ENCODE measurements at regions not wholly inside any gene's neighbourhood (a gene's known extent, or its start where the extent isn't known, plus 50 kb on each side); places are given as distances from the start of the nearest gene placed in this dataset.
"Not testable (repeated sequence)": the region's sequence is repeated elsewhere in the genome, so short reads cannot be mapped to it uniquely, and the experiment has no call there.

- no peak for DNase-seq
Observed at GRCh38 chr10:45198486-45199204, 116.8 kb downstream of the OR13A1 start.

- DNase-seq = no peak
Observed at GRCh38 chr10:45199205-45199740, 116.1 kb downstream of the OR13A1 start.

- no peak for DNase-seq
Observed at GRCh38 chr10:45201271-45201670, 114.1 kb downstream of the OR13A1 start.

- no peak for DNase-seq
Observed at GRCh38 chr10:45202242-45202641, 113.2 kb downstream of the OR13A1 start.

GRCh38 chr10:45204954-45205775, 110.2 kb downstream of the OR13A1 start:
- no peak for DNase-seq

- DNase-seq = no peak
Observed at GRCh38 chr10:45209888-45210287, 105.5 kb downstream of the OR13A1 start.

GRCh38 chr10:45211576-45211975, 103.8 kb downstream of the OR13A1 start:
- no peak for DNase-seq

- DNase-seq = no peak
Observed at GRCh38 chr10:45219416-45219815, 96.0 kb downstream of the OR13A1 start.

GRCh38 chr10:45220931-45221330, 94.5 kb downstream of the OR13A1 start:
- DNase-seq = no peak

- no peak for DNase-seq
Observed at GRCh38 chr10:45224219-45224841, 91.1 kb downstream of the OR13A1 start.

GRCh38 chr10:45227042-45227441, 88.4 kb downstream of the OR13A1 start:
- DNase-seq = no peak

- DNase-seq = no peak
Observed at GRCh38 chr10:45227456-45227855, 88.0 kb downstream of the OR13A1 start.

- DNase-seq = no peak
Observed at GRCh38 chr10:45229823-45230222, 85.6 kb downstream of the OR13A1 start.

GRCh38 chr10:45235260-45235769, 80.1 kb downstream of the OR13A1 start:
- DNase-seq = peak; percentile 70

GRCh38 chr10:45235798-45236220, 79.6 kb downstream of the OR13A1 start:
- DNase-seq = no peak

- DNase-seq = no peak
Observed at GRCh38 chr10:45238896-45239295, 76.5 kb downstream of the OR13A1 start.

GRCh38 chr10:45239642-45240041, 75.8 kb downstream of the OR13A1 start:
- no peak for DNase-seq

GRCh38 chr10:45241865-45242520, 73.4 kb downstream of the OR13A1 start:
- DNase-seq = no peak

GRCh38 chr10:45243261-45243660, 72.1 kb downstream of the OR13A1 start:
- DNase-seq = no peak

- no peak for DNase-seq
Observed at GRCh38 chr10:45246522-45246921, 68.9 kb downstream of the OR13A1 start.

GRCh38 chr10:45249978-45250693, 65.3 kb downstream of the OR13A1 start:
- DNase-seq = peak; percentile 69

GRCh38 chr10:45250694-45251075, 64.7 kb downstream of the OR13A1 start:
- DNase-seq = not testable (repeated sequence)

All from CD4-positive, alpha-beta T cell treated with Interleukin-21 for 1 hour (primary cell).